Activated naive CD4-positive, alpha-beta T cell treated with anti-CD3 and anti-CD28 coated beads for 36 hours (primary cell): ENCODE measurements at regions not wholly inside any gene's neighbourhood (a gene's known extent, or its start where the extent isn't known, plus 50 kb on each side); places are given as distances from the start of the nearest gene placed in this dataset.

Source experiments
- CTCF ChIA-PET: fragments of 350-600 bp; sonication (Branson Sonifier 250); formaldehyde crosslinking; loops from one replicate; lab custom pipeline; 2021; ENCODE audit warnings: antibody characterized with exemption; lab: Charles Lee
- DNase-seq: peaks from one replicate; pipeline ENCODE4 v3.0.0-alpha.2; 2020
- H3K27ac Mint-ChIP-seq: one replicate; pipeline ENCODE4 v1.8.0; 2021; ENCODE audit warnings: mild to moderate bottlenecking, mixed read lengths
- H3K27me3 Mint-ChIP-seq: one replicate; pipeline ENCODE4 v1.8.0; 2021; ENCODE audit warnings: low read depth, mixed read lengths
- H3K36me3 Mint-ChIP-seq: one replicate; pipeline ENCODE4 v1.8.0; 2021; ENCODE audit warnings: low read depth, mixed read lengths
- H3K4me1 Mint-ChIP-seq: one replicate; pipeline ENCODE4 v1.8.0; 2021; ENCODE audit warnings: low read depth, mixed read lengths
- H3K4me3 Mint-ChIP-seq: one replicate; pipeline ENCODE4 v1.8.0; 2021; ENCODE audit warnings: mild to moderate bottlenecking, moderate library complexity, mixed read lengths
- H3K9me3 Mint-ChIP-seq: one replicate; pipeline ENCODE4 v1.8.0; 2021; ENCODE audit warnings: mixed read lengths
- intact Hi-C: fragments of 100-400 bp; cut with micrococcal nuclease; formaldehyde crosslinking; loops from one replicate; pipeline ENCODE4 v1.15.1; 2023

GRCh38 chr4:59936566-59936965, 1263.6 kb upstream of the ADGRL3 start:
- intact Hi-C loops: no loop called here
- CTCF ChIA-PET: no interaction called here
- H3K27me3 Mint-ChIP-seq: no peaks in the 10 kb centered on the region
- no peak for DNase-seq
- no peaks in the 10 kb centered on the region for H3K36me3 Mint-ChIP-seq
- H3K4me3 Mint-ChIP-seq: no peak overlapping the region
- no peak overlapping the region for H3K27ac Mint-ChIP-seq
- no peaks in the 10 kb centered on the region for H3K4me1 Mint-ChIP-seq
- peaks cover 15% of the 10 kb centered on the region for H3K9me3 Mint-ChIP-seq

GRCh38 chr4:59938166-59938565, 1262.0 kb upstream of the ADGRL3 start:
- intact Hi-C loops: no loop called here
- H3K9me3 Mint-ChIP-seq: peaks cover 13% of the 10 kb centered on the region
- no peaks in the 10 kb centered on the region for H3K4me1 Mint-ChIP-seq
- no peaks in the 10 kb centered on the region for H3K27me3 Mint-ChIP-seq
- H3K4me3 Mint-ChIP-seq: no peak overlapping the region
- H3K36me3 Mint-ChIP-seq: no peaks in the 10 kb centered on the region
- no peak for DNase-seq
- CTCF ChIA-PET: no interaction called here
- H3K27ac Mint-ChIP-seq: no peak overlapping the region

GRCh38 chr4:59945277-59945676, 1254.8 kb upstream of the ADGRL3 start:
- no peaks in the 10 kb centered on the region for H3K4me1 Mint-ChIP-seq
- intact Hi-C loops: no loop called here
- H3K9me3 Mint-ChIP-seq: peaks cover 7% of the 10 kb centered on the region
- no peak for DNase-seq
- CTCF ChIA-PET: no interaction called here
- no peaks in the 10 kb centered on the region for H3K27me3 Mint-ChIP-seq
- no peaks in the 10 kb centered on the region for H3K36me3 Mint-ChIP-seq
- no peak overlapping the region for H3K27ac Mint-ChIP-seq
- no peak overlapping the region for H3K4me3 Mint-ChIP-seq

DNA sequence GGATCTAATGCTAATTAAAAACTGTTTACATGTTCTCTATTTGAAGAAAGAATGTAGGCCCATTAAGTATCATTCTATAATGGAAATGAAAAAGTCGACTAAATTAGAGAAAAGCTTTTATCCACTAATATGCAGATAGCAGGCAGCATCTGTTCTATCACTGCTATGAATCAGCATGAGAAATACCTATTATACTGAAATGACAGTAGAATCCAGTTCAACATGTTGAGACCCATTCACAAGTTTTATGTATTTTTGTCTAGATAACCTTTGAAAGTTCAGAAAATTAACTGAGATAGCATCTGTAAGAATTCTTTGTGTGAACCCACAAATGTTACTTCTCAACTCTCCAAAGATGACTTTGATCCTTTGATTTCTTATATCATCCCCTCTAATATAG, 1254.4 kb upstream of the ADGRL3 start:
- Mint-ChIP-seq H3K4me1 (no peaks in the 10 kb centered on the region), H3K27ac (no peak overlapping the region), H3K27me3 (no peaks in the 10 kb centered on the region), H3K9me3 (peaks cover 7% of the 10 kb centered on the region), H3K36me3 (no peaks in the 10 kb centered on the region), H3K4me3 (no peak overlapping the region)
- CTCF ChIA-PET: no interaction called here
- DNase-seq: no peak
- intact Hi-C loops: no loop called here

DNA sequence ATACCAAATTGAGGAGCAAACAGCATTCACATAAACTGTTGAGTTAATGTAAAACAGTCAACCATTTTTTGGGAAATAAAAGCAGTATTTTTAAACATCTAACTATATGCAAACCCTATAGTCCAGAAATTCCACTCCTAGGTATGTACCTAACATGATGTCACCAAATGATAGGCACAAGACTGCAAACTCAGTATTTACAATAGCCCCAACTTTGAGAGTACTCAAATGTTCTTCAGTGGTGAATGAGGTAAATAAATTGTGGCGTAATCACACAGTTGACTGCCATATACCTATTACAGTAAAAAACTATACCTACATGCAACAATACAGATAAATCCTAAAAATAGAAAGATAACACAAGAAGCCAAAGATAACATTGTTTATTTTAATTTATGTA, 1243.8 kb upstream of the ADGRL3 start:
- no peak for DNase-seq
- no peaks in the 10 kb centered on the region for H3K36me3 Mint-ChIP-seq
- no peak overlapping the region for H3K4me3 Mint-ChIP-seq
- H3K4me1 Mint-ChIP-seq: no peaks in the 10 kb centered on the region
- H3K27ac Mint-ChIP-seq: no peak overlapping the region
- intact Hi-C loops: no loop called here
- H3K27me3 Mint-ChIP-seq: no peaks in the 10 kb centered on the region
- H3K9me3 Mint-ChIP-seq: peaks cover 6% of the 10 kb centered on the region
- CTCF ChIA-PET: no interaction called here

DNA sequence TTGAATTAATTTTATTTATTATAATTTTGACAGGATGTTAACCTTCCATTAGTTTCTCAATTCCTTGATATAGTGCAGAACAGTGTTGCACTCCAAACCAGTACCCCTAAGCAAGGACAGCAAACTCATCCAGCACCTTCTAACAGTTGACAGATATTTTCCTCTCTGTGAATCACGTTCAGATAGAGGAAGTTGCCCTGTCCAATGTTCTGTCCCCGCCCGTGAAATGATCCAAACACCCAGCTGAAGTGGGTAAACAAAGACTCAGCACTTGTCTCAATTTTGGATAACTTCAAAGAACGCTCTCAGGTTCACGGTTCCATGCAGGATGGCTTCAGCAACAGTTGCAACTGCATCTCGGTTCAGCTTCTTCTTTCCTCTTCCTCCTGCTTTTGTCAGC, 1240.0 kb upstream of the ADGRL3 start:
- no peak for DNase-seq
- CTCF ChIA-PET: no interaction called here
- H3K9me3 Mint-ChIP-seq: peaks cover 11% of the 10 kb centered on the region

GRCh38 chr4:59966758-59967157, 1233.4 kb upstream of the ADGRL3 start:
- no peak overlapping the region for H3K4me3 Mint-ChIP-seq
- no peaks in the 10 kb centered on the region for H3K4me1 Mint-ChIP-seq
- no peak overlapping the region for H3K27ac Mint-ChIP-seq
- H3K36me3 Mint-ChIP-seq: no peaks in the 10 kb centered on the region
- H3K9me3 Mint-ChIP-seq: peaks cover 11% of the 10 kb centered on the region
- no peak for DNase-seq
- intact Hi-C loops: no loop called here
- no peaks in the 10 kb centered on the region for H3K27me3 Mint-ChIP-seq
- CTCF ChIA-PET: no interaction called here

More for the DNA sequence above, 1240.0 kb upstream of the ADGRL3 start:
- Mint-ChIP-seq H3K27ac (no peak overlapping the region), H3K4me3 (no peak overlapping the region), H3K27me3 (no peaks in the 10 kb centered on the region), H3K36me3 (no peaks in the 10 kb centered on the region), H3K4me1 (no peaks in the 10 kb centered on the region)
- intact Hi-C loops: no loop called here

GRCh38 chr4:59968796-59969195, 1231.3 kb upstream of the ADGRL3 start:
- Mint-ChIP-seq H3K4me3 (no peak overlapping the region), H3K27ac (no peak overlapping the region), H3K4me1 (no peaks in the 10 kb centered on the region), H3K9me3 (peaks cover 7% of the 10 kb centered on the region), H3K27me3 (no peaks in the 10 kb centered on the region), H3K36me3 (no peaks in the 10 kb centered on the region)
- intact Hi-C loops: no loop called here
- no peak for DNase-seq
- CTCF ChIA-PET: no interaction called here

DNA sequence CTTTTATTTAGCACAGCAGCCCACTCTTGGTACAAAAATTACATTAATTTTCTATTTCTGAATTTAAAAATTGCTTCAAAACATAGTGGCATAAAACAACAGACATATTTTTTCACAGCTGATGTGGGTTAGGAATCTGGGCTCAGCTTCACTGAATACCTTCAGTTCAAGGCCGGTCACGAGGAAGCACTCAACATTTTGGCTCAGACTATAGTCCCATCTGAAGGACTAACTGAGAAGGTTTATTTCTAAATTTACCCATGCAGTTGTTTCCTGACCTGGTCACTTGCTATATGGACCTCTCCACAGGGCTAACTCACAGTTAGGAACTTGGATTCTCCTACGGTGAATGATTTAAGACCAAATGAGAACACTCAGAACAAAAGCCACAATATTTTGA, 1230.2 kb upstream of the ADGRL3 start:
- Mint-ChIP-seq H3K36me3 (no peaks in the 10 kb centered on the region), H3K4me3 (no peak overlapping the region), H3K4me1 (no peaks in the 10 kb centered on the region), H3K9me3 (peaks cover 9% of the 10 kb centered on the region), H3K27ac (no peak overlapping the region), H3K27me3 (no peaks in the 10 kb centered on the region)
- intact Hi-C loops: no loop called here
- CTCF ChIA-PET: no interaction called here
- DNase-seq: no peak

GRCh38 chr4:59971952-59972351, 1228.2 kb upstream of the ADGRL3 start:
- intact Hi-C loops: no loop called here
- Mint-ChIP-seq H3K4me3 (no peak overlapping the region), H3K4me1 (no peaks in the 10 kb centered on the region), H3K36me3 (no peaks in the 10 kb centered on the region), H3K9me3 (peaks cover 9% of the 10 kb centered on the region), H3K27ac (no peak overlapping the region), H3K27me3 (no peaks in the 10 kb centered on the region)
- CTCF ChIA-PET: no interaction called here
- DNase-seq: no peak

DNA sequence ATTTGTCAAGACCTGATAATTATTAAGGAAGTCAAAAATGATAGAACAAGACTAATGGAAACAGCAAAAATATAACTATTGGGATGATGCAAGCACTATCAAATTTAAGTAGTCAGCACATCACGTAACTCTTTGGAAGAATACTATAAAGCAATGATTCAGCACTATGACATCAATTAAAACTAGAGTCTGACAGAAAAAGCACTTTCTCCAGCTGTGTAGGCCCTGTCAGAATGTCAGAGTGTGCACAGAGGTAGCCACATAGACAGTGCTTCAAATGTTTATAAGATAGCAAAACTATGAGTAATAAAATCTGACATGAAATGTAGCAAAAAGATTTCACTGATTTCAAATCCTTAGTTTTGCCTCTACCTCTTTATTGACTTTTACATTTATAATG, 1226.6 kb upstream of the ADGRL3 start:
- H3K9me3 Mint-ChIP-seq: peaks cover 7% of the 10 kb centered on the region

GRCh38 chr4:59979061-59979460, 1221.1 kb upstream of the ADGRL3 start:
- DNase-seq: no peak
- CTCF ChIA-PET: no interaction called here
- Mint-ChIP-seq H3K4me3 (no peak overlapping the region), H3K9me3 (peaks cover 2% of the 10 kb centered on the region), H3K27me3 (no peaks in the 10 kb centered on the region), H3K36me3 (no peaks in the 10 kb centered on the region), H3K27ac (no peak overlapping the region), H3K4me1 (no peaks in the 10 kb centered on the region)
- intact Hi-C loops: no loop called here

More for the DNA sequence above, 1226.6 kb upstream of the ADGRL3 start:
- Mint-ChIP-seq H3K4me1 (no peaks in the 10 kb centered on the region), H3K27ac (no peak overlapping the region), H3K36me3 (no peaks in the 10 kb centered on the region), H3K4me3 (no peak overlapping the region), H3K27me3 (no peaks in the 10 kb centered on the region)
- CTCF ChIA-PET: no interaction called here
- intact Hi-C loops: no loop called here
- no peak for DNase-seq

DNA sequence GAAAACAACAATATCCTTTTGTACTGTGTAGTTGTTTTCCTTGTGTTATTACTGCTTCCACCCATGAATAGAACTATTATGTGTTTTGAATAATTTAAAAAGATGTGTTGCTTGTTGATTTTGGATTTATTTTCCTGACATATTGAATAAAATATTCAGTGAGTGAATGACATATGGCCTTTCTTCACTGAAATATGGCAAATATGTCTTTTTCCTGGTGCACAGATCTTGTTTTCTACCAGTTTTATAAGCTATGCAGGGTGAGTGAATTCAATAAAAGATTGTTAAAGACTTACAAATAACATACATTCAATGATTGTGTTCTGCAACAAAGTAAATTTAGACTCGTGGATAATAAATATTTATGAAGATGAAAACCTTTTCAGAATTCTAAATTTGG, 1216.3 kb upstream of the ADGRL3 start:
- H3K36me3 Mint-ChIP-seq: no peaks in the 10 kb centered on the region
- CTCF ChIA-PET: no interaction called here
- H3K27ac Mint-ChIP-seq: no peak overlapping the region
- no peaks in the 10 kb centered on the region for H3K27me3 Mint-ChIP-seq
- no peak for DNase-seq
- intact Hi-C loops: no loop called here
- no peak overlapping the region for H3K4me3 Mint-ChIP-seq
- H3K9me3 Mint-ChIP-seq: peaks cover 4% of the 10 kb centered on the region
- H3K4me1 Mint-ChIP-seq: no peaks in the 10 kb centered on the region

DNA sequence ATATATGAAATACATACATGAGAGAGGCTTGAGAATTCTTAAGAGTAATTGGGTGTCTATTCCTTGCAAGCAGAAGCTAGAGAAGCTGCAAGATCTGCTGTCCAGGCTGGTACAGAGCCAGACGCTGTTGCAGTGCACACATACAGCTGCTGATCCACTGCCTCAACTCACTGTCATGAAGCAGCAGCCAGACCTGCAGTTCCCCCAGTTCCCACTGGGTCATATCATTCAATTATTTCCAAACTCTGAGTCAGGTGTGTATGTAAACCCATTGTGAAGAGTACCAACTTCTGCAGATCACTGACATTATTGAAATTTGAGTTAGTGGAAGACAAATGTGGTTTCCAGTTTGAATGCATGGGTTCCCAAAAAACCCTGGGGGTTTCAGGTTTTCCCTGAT, 1212.8 kb upstream of the ADGRL3 start:
- Mint-ChIP-seq H3K36me3 (no peaks in the 10 kb centered on the region), H3K27ac (no peak overlapping the region), H3K9me3 (peaks cover 6% of the 10 kb centered on the region), H3K4me3 (no peak overlapping the region), H3K27me3 (no peaks in the 10 kb centered on the region), H3K4me1 (no peaks in the 10 kb centered on the region)
- DNase-seq: no peak
- CTCF ChIA-PET: interaction anchor here (0.6 kb wide), 1 partner anchor 937 kb away, joined by 6 read pairs; no protein-coding TSS in a partner anchor
- intact Hi-C loops: no loop called here
